Activated B cell treated with CpG ODN at 0.5 μM for 24 hours (primary cell): ENCODE measurements at regions not wholly inside any gene's neighbourhood (a gene's known extent, or its start where the extent isn't known, plus 50 kb on each side); places are given as distances from the start of the nearest gene placed in this dataset.

Experiments
- ATAC-seq: fragments of 200-7000 bp; cut with Tn5 transposase; one replicate; pipeline ENCODE4 v1.10.0; 2021; ENCODE audit warnings: low read depth, mild to moderate bottlenecking, moderate library complexity
- CTCF ChIA-PET: fragments of 350-600 bp; sonication (Branson Sonifier 250); formaldehyde crosslinking; loops from one replicate; lab custom pipeline; 2021; ENCODE audit warnings: antibody characterized with exemption; lab: Charles Lee
- POLR2A ChIA-PET: fragments of 350-600 bp; sonication (Branson Sonifier 250); formaldehyde crosslinking; loops from one replicate; lab custom pipeline; 2021; ENCODE audit warnings: antibody characterized with exemption; lab: Charles Lee
- DNase-seq: peaks from one replicate; pipeline ENCODE4 v3.0.0; 2022
- H3K27ac Mint-ChIP-seq: one replicate; pipeline ENCODE4 v1.8.0; 2020; ENCODE audit warnings: mixed read lengths
- H3K27me3 Mint-ChIP-seq: one replicate; pipeline ENCODE4 v1.8.0; 2021; ENCODE audit warnings: mixed read lengths
- H3K36me3 Mint-ChIP-seq: one replicate; pipeline ENCODE4 v1.8.0; 2021; ENCODE audit warnings: low read depth, mixed read lengths
- H3K4me1 Mint-ChIP-seq: one replicate; pipeline ENCODE4 v1.8.0; 2021; ENCODE audit warnings: mixed read lengths
- H3K4me3 Mint-ChIP-seq: one replicate; pipeline ENCODE4 v1.8.0; 2020; ENCODE audit warnings: mild to moderate bottlenecking, mixed read lengths
- H3K9me3 Mint-ChIP-seq: one replicate; pipeline ENCODE4 v1.8.0; 2020; ENCODE audit warnings: mixed read lengths
- intact Hi-C: fragments of 100-400 bp; cut with micrococcal nuclease; formaldehyde crosslinking; loops from one replicate; pipeline ENCODE4 v1.15.1; 2024
- TF ChIP-seq, protein P1 (sequence below): fragments of 200-600 bp; IDR thresholded peaks from one replicate; pipeline ENCODE4 v1.8.0; 2022; ENCODE audit warnings: antibody characterized with exemption, mild to moderate bottlenecking

DNA sequence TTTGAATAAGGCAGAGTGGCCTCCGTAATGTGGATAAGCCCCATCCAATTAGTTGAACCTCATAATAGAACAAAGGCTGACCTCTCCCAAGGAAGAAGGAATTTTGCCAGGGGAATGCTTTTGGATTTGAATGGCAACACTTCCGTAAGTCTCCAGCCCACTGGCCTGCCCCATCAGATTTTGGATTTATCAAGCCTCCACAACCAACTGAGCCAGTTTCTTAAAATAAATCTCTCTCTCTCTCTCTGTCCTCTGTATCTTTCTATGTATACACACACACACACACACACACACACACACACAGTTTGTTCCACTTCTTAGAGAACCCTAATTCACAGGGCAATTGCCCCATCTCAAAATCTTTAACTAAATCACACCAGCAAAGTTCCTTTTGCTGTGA, 100.9 kb upstream of the CAV2 start:
- ChIA-PET POLR2A (no interaction called here), CTCF (no interaction called here)
- TF ChIP-seq, protein P1, sequence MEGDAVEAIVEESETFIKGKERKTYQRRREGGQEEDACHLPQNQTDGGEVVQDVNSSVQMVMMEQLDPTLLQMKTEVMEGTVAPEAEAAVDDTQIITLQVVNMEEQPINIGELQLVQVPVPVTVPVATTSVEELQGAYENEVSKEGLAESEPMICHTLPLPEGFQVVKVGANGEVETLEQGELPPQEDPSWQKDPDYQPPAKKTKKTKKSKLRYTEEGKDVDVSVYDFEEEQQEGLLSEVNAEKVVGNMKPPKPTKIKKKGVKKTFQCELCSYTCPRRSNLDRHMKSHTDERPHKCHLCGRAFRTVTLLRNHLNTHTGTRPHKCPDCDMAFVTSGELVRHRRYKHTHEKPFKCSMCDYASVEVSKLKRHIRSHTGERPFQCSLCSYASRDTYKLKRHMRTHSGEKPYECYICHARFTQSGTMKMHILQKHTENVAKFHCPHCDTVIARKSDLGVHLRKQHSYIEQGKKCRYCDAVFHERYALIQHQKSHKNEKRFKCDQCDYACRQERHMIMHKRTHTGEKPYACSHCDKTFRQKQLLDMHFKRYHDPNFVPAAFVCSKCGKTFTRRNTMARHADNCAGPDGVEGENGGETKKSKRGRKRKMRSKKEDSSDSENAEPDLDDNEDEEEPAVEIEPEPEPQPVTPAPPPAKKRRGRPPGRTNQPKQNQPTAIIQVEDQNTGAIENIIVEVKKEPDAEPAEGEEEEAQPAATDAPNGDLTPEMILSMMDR, result no peak
- Mint-ChIP-seq H3K27me3 (peaks cover 11% of the 10 kb centered on the region), H3K4me1 (no peaks in the 10 kb centered on the region), H3K27ac (no peak overlapping the region), H3K36me3 (no peaks in the 10 kb centered on the region), H3K9me3 (peaks cover 7% of the 10 kb centered on the region), H3K4me3 (no peak overlapping the region)
- intact Hi-C loops, result no loop called here
- no peak for ATAC-seq
- no peak for DNase-seq

DNA sequence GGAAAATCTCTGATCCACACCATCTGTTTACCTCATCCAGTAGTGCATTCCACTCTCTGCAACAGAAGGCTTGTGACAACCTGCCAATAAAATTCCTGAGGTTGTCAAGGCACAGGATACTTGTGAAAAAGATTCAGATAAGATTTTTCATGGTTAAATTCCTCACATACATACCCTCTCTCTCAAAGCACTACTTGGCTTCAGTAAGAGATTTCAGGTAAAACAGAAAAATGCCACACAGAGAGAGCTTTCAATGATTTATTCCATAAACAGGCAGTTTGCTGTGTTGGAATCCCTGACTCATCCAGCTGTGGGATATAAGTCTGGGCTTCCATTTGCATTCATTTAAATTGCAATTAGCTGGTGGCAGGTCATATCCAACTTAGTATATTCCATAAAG, 99.7 kb upstream of the CAV2 start:
- Mint-ChIP-seq H3K4me1 (no peaks in the 10 kb centered on the region), H3K36me3 (no peaks in the 10 kb centered on the region), H3K27me3 (peaks cover 11% of the 10 kb centered on the region), H3K4me3 (no peak overlapping the region), H3K9me3 (peaks cover 7% of the 10 kb centered on the region), H3K27ac (no peak overlapping the region)
- intact Hi-C loops, result no loop called here
- TF ChIP-seq, protein P1, result no peak
- ChIA-PET CTCF (no interaction called here), POLR2A (no interaction called here)
- ATAC-seq, result no peak
- DNase-seq, result no peak

GRCh38 chr7:116400522-116400921, 99.0 kb upstream of the CAV2 start:
- H3K36me3 Mint-ChIP-seq, result no peaks in the 10 kb centered on the region
- no peak overlapping the region for H3K27ac Mint-ChIP-seq
- no peak overlapping the region for H3K4me3 Mint-ChIP-seq
- DNase-seq (no peak), ATAC-seq (no peak)
- H3K27me3 Mint-ChIP-seq, result peaks cover 14% of the 10 kb centered on the region
- TF ChIP-seq, protein P1, result no peak
- POLR2A ChIA-PET, result no interaction called here
- intact Hi-C loops, result no loop called here
- H3K4me1 Mint-ChIP-seq, result no peaks in the 10 kb centered on the region
- CTCF ChIA-PET, result no interaction called here
- peaks cover 7% of the 10 kb centered on the region for H3K9me3 Mint-ChIP-seq

- peaks cover 7% of the 10 kb centered on the region for H3K9me3 Mint-ChIP-seq
- no peak overlapping the region for H3K4me3 Mint-ChIP-seq
- TF ChIP-seq, protein P1, result no peak
- no peak for DNase-seq
- no peak for ATAC-seq
- H3K27ac Mint-ChIP-seq, result no peak overlapping the region
- H3K27me3 Mint-ChIP-seq, result peaks cover 16% of the 10 kb centered on the region
- no peaks in the 10 kb centered on the region for H3K36me3 Mint-ChIP-seq
- ChIA-PET CTCF (no interaction called here), POLR2A (no interaction called here)
- intact Hi-C loops, result no loop called here
- H3K4me1 Mint-ChIP-seq, result no peaks in the 10 kb centered on the region
Measured at GRCh38 chr7:116401711-116402110, 97.8 kb upstream of the CAV2 start.

DNA sequence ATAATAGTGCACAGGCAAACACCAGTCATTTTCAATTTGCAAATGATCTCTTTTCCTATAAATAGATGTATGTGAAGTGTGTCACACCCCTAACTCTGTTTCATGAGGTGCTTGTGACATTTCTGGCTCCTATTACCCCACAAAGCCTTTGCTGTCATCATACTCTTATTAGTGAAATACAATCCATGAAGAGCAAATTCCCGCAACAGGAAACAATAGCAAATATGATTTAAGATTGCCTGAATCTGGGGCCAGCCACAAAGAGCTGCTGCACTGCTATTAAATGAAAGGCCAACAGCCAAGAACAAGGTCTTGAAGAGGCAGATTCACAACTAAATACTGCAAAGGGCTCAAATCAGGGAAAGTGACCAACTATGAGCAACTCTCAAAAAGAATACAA, 96.3 kb upstream of the CAV2 start:
- CTCF ChIA-PET, result no interaction called here
- intact Hi-C loops, result no loop called here
- TF ChIP-seq, protein P1, result no peak
- Mint-ChIP-seq H3K9me3 (peaks cover 2% of the 10 kb centered on the region), H3K27me3 (peaks cover 20% of the 10 kb centered on the region), H3K4me1 (no peaks in the 10 kb centered on the region), H3K27ac (no peak overlapping the region), H3K4me3 (no peak overlapping the region), H3K36me3 (no peaks in the 10 kb centered on the region)
- ATAC-seq (no peak), DNase-seq (no peak)
- POLR2A ChIA-PET, result no interaction called here
